HG03095 (cell line): ENCODE measurements at regions not wholly inside any gene's neighbourhood (a gene's known extent, or its start where the extent isn't known, plus 50 kb on each side); places are given as distances from the start of the nearest gene placed in this dataset.

Experiments used
- ATAC-seq: cut with Tn5 transposase; IDR thresholded peaks from one replicate; pipeline ENCODE4 v1.9.1; 2021; ENCODE audit warnings: moderate library complexity; ENCODE audit not compliant: unreplicated experiment

DNA sequence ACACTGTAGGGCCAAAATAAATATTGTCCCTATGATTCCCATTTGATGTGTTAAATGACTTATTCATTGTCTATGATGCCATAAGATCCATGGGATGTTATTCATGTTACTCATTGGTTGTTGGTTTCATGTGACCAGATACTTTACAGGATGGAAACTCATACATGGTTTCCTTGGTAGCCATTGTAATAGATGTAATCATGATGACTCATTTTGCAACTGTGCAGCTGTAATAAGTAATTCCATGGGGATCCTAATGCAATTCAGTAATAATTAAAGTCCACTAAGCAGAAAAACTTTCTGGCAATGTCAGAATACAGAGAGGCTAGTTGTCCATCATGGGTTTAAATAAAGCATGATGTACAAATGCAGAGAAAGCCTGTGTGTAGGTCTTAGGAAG lies 389.7 kb upstream of the NR3C2 start:
- ATAC-seq, result no peak

DNA sequence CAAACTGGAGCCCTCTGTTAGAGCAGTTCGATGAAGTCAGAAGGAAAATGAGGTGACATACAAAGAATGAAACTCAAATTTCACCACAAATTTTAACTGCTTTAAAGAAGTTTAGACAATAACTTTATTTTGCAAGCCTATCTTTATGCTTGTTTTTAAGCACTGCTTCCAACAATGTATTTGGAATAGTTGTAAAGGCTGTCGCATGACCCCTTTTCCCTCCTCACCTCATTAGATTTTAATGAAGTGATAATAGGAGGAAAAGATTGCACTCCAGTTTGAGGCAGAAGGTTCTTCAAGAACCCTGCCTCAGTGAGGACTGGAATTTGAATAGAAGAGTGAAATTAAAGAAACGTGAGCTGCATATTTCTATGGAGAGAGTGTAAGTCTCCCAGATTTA lies 386.1 kb upstream of the NR3C2 start:
- ATAC-seq, result no peak

DNA sequence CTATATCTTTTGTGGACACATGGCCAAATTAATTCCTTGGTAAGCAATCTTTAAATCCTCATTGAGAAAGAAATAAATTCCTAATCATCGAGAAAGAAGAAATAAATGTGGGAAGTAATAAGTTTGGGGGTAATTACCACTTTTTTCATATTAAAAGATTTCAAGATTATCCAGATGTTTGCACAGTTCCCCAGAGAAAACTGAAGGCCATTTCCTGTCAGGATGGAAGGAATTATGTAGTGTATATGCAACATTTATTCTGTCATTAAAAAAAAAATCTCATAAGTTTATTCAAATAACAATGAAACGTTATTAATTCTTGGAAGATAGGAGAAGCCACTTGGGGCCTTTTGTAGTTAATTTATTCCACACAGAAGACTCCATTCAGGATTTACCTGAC lies 385.6 kb upstream of the NR3C2 start:
- ATAC-seq, result no peak

DNA sequence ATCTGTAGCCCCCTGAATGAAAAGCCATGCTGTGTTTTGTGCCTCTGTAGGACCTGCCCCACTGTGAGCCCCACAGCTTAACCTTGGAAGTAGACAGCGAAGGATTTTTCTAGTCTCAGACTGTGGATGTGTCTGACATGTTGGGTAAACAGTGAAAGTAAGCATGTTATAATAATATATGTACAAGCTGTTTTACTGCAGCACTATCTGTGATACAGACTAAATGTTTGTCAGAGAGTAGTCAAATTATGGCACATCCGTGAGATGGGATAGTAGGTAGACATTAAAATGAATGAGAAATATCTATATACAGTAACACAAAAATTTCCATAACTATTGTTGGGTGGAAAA lies 381.2 kb upstream of the NR3C2 start:
- no peak for ATAC-seq

DNA sequence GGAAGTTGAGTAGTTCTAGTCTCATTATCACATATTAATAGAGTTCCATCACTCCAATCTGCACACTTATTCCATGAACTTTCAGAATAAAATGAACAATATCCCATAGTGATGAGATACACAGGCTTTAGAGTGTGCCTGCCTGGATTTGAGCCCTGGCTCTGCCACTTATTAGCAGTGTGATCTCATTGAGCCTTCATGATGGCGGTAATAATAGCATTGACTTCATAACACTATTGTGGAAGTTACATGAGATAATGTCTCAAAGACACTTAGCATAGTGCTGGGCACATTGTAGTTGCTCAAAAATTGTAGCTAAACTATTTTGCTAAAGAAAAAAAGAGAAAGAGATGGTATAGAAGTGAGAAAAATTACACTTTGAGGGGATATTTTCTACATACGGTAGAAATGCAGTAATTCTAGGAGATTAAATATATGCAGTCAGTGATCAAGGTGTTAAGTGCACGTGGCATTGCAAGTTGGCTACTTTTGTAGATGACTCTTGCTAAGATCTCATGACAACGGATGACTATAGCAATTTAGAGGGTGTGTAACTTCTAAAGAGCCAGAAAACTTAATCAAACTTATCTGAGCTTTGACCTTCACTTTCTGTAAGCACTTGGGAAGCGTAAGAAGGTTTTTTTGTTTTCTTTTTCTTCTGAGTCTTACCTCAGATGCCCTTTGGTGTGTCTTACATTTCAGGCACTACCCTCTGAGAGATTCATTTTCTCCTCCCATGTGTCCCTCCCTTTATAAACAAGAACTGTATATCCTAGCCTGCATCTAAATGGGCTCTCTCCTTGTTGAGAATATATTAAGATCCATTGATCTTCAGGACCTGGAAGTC lies 380.6 kb upstream of the NR3C2 start:
- no peak for ATAC-seq

DNA sequence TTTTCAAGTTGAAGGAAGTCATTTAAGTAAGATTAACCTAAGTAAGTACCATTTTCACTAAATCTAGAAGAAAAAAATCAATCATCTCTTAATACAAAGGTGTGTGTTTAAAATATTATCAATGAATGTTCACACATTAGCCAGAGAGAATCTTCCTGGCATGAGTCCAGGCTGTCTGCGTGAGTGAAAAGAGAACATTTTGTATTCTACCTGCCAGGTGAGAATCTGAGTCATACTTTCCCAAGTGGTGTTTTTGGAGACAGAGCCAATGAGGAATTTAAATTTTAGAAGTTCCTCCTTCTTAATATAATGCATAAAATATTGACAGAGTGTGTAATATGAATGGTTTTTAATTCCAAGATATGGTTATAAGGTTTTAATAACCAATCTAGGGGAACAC lies 371.8 kb upstream of the NR3C2 start:
- no peak for ATAC-seq

DNA sequence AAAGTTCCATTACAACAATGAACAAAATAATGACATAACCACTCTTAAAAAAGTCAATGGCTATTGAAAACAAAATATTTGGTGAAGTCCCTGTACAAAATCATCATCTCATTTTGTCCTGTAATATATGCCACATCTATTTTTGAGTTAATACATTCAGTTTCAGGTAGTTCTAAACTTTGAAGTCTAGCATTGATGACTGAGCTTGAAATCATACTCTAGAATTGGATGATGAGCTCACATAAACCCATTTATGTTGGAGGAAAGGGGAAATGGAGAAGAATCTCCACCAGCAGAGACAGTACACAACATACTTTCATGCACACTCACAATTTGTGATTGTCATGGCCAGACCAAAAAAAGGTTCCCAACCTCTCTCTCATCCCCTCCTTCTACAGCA lies 371.1 kb upstream of the NR3C2 start:
- no peak for ATAC-seq

DNA sequence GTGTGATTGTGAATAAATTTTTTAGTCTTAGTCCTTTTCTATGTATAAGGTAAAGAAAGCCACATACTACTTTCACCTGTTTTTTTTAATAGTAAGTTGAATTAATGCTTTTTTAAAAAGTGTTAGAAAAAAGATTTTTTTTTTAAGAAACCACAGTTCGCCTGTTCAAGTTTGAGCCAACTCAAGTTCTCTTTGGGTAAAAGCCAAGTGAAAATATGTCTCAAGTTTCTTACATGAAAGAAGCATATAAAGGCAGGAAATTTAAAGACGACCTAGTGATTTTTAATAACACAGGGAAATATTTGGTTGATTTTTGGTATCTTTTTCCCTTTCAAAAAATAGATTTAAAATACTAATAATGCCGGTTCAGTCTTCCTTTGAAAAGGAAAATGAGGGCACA lies 369.9 kb upstream of the NR3C2 start:
- no peak for ATAC-seq

DNA sequence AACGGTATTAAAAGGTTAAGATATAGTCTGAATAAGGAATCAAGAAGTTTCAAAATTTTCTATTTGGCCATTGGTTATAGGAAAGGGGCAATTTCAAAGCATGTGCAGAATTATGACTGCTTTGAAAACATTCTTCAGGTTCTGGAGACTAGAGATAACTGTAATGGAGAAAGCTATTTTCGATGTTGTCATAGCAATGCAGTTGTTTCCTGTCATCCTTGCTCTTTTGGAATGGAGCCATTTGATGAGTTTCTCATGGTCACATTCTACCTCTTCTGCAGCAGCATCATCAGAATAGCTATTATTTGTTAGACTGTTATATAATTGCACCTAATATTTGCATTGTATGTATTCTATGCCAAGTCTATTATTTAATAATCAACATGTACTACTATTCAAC lies 368.2 kb upstream of the NR3C2 start:
- ATAC-seq, result no peak

DNA sequence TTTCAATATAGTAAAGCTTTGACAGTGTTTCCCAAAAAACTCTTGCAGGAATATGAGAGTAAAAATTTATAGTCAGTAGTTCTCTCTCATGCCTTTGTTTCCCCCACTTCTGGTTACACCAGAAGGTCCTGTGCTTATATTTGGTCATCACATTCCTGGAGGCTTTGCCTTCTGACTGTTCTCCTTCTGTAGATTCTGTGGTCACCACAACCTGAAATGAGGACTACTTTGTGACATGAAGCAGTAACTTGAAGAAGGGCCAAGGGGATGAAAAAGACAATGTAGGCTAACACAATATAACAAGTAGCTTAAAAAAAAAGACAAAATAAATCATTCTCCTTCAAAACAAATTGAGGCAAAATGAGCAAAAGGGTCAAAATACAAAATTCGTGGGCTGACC lies 366.2 kb upstream of the NR3C2 start:
- no peak for ATAC-seq

DNA sequence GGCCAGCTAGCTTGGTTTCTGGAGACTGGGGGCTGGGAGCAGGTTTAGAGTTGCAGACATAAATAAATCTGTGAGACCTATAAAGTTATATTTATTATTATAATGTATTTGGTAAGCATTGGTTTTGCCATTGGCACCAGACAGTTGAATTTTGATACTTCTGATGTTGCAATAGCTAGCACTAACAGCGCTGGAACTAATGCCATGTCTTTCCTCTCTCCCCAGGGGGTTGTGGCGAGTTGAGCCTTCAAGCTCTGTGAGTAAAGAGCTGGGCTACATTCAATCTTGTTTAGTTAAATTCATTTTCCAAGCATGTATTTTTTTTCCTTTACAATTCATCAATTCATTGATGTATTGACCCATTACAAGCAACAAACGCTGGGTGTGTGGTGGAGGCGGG lies 358.7 kb upstream of the NR3C2 start:
- no peak for ATAC-seq

DNA sequence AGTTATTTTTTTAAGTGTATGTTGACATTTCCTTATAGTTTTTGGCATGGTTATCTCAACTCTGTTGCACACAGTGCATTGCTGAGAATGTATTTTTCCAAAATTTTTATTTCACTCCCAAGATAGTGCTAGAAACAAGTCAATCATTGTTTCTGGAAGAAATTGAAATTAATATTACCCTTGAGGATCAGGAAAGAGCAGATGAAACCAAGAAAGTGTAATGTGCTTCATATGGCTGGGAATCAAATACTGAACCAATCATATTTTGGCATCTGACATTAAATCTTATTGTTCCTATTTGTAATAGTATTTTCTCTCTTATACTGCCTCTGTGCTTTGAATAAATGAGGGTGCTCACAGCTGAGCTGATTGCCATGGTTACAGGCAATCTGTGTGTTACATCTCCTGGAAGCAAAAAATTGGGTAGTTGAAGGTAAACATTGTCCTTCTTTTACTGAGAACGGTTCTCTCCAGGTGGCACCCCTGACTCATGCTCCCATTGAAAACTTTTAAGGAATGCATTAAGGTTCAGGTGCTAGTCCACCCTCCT lies 358.2 kb upstream of the NR3C2 start:
- no peak for ATAC-seq

DNA sequence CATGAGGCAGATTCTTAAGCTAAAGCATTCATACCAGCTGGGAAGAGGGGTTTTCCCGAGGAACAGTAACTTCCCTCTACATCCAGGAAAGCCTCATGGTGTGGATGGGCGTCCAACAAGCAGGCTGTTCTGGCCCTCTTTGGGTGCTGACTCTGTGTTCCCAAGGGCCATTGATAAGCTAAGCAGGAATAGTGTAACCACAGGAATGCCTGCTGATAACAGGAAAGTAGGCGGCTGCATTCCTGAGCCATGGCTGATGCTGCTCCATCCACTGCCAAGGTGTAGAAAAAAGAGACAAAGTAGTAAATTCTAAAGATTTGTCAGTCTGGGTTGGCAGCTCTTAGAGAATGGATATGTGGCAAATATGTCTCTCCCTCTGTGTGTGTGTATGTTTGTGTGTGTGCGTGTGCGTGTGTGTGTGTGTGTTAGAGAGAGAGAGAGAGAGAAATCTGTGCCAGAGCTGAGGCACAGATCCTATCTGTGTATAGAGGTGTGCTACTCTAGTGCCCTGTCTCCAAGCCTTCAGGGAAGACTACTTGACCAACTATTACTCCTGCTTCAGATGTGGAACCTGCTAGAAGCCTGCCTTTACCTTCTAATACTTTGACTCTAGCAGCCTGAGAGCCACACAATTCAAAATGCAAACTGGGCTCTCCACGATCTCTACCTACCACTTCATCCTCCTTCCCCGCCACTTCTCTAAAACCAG lies 353.1 kb upstream of the NR3C2 start:
- no peak for ATAC-seq

DNA sequence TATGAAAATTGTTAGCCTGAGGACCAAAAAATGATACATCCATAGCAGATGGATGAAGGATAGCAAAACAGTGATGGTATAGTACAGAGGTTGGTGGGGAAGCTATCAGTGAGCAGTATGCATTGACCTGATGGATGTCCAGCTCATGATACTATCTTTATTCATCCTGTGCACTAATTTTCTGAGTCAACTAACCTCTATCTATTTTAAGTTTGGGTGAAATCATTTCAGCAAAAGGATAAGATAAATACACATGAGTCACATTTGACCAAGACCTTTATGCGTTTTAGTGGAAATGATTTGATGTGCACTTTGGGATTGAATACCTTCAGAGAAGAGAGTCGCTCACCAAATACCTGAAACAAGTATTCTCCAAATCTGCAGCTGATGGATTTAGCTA lies 351.0 kb upstream of the NR3C2 start:
- ATAC-seq, result no peak

DNA sequence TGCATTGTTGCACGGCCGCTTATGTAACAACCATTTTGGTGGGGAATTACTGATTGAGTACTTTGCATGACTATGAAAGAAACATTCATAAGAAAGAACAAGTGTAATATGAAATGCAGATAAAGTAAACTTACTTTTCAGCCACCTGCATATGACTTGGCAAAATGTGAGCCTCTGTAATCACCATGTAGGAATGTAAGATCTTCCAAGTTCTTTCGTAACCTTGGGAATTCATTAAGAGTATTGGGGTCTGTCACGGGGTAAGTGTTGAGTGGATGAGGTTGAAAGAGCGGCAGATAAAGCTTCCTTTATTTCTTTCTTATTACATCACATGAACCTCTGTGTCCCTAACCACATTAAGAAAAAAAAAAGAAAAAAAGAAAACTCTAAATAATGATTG lies 348.5 kb upstream of the NR3C2 start:
- no peak for ATAC-seq

DNA sequence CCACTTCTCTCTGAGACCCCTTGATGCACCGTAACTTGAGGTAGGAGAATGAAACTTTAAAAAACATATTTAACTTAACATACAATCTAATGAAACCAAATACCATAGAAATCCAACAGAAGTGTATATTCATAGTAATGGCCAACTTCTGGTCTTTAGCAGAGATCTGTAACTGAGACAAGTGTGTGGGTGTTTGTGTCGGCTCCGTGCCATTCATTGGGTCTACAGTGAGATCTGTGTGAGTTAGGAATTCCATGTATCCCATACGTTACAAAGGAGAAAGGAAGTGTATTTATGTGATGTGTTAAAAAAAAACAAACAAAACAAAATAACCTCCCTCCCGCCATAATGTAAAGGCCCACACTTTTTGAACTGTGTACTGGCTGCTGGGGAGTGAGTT lies 348.0 kb upstream of the NR3C2 start:
- ATAC-seq, result no peak

DNA sequence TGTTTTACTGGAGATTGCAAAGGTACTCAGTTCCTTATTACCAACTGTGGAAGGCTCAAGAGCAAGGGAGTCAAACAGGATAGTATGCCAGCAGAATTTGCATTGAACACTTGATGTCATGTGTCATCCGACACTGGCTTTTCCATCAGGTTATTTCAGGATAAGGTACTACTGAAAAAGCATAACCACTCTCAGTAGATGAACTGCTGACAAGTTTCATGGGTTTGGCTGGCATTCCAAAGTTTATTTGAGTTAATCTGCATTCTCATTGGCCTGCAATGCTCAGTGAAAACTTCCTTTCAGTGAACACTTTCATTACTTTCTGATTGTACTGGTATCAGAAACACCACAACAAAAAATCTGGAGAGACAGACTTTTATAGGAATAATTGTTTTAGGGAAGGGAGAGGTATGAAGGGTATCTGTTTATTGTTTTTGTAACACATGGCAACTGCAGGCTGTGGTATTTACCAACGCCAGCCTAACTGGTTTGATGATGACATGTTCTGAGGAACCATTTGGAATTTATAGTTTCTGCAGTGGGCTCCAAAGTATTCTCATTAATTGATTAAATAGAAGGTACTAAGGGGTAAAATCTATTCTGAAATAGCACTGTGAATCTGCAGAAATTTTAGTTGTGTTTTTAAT lies 345.7 kb upstream of the NR3C2 start:
- no peak for ATAC-seq

DNA sequence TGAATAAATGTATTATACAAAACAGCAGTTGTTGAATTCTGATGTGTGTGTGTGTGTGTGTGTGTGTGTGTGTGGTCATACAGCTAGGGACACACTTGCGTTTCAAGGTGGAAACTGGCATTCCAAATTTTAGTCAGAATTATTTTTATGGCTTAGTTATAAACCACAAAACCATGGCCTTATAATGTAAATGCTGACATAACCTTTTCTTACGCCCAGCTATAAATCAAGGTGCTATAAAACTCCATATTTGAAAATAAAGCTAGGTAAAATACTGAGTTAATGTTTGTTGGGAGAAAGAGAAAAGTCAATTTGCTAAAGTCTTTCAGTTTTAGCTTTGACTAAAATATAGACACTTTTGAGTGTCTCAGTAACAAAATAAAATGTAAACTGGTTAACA lies 345.1 kb upstream of the NR3C2 start:
- no peak for ATAC-seq

DNA sequence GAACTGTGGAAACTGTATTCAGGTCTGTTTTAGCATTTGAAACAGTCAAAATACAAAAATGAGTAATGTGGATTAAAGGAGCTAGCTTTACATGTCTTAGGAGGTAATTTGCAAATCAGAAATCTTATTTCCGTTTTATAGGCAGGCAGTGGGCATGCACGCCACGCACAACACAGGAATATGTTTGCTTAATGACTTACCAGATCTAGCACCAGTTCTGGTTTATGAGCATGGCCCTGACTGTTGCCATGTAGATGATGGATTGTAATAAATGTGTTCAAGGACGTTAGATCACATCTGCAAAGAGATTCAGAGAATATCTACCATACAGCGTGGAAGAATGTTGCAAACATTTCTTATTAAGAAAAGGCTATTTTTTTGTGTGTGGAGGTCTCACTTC lies 344.5 kb upstream of the NR3C2 start:
- ATAC-seq, result no peak

DNA sequence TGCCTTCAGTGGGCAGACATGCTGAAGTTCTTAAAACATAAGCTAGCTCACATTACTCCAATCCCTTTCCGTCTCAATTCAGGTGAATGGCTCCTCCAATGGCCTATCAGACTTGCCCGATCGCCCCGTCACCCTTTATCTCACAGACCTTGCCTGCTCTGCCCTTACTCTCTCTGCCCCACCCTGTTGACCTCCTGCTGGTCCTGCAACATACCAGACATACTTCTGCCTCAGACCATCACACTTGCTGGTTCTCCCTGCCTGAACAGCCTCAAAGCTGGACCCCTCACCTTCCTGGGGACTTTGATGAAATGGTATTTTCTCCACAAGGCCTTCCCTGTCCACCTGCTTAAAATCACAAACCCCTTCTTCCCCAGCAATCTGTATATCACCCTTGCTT lies 340.1 kb upstream of the NR3C2 start:
- ATAC-seq, result no peak

DNA sequence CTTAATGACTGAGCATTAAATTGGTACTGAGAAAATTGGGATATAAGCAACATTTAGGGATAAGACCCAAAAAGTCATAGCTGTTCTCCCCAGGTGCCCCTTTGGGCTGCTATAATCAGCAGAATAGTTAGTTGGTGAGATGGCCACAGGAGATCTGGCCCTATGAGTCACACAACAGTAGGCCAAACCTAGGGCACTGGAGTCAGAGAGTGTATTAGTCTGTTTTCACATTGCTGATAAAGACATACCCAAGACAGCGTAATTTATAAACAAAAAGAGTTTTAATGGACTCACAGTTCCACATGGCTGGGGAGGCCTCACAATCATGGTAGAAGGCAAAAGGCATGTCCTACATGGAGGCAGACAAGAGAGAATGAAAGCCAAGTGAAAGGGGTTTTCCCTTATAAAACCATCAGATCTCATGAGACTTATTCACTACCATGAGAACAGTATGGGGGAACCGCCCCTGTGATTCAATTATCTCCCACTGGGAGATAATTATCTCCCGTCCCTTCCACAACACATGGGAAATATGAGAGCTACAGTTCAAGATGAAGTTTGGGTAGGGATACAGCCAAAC lies 338.3 kb upstream of the NR3C2 start:
- ATAC-seq, result no peak

DNA sequence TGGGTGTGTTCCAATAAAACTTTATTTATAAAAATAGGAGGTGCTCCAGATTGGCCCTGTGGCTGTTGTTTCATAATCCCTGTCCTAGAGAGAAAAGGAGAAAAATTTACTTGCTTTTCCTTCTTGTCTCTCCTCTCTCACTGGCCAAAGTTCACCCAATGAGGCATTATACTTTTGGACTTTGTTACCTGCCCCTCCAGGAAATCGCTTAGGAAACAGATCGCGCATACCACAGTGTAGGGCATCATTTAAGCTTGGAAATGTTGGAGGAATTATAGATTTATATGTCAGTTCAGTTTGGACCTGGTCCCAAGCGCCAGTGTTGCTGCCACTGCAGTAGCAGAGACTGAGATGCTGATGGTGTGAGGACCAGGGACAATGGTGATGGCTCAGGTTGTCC lies 337.6 kb upstream of the NR3C2 start:
- no peak for ATAC-seq
